Activated naive CD4-positive, alpha-beta T cell treated with anti-CD3 and anti-CD28 coated beads for 36 hours (primary cell): ENCODE measurements at regions not wholly inside any gene's neighbourhood (a gene's known extent, or its start where the extent isn't known, plus 50 kb on each side); places are given as distances from the start of the nearest gene placed in this dataset.
"Not testable (repeated sequence)": the region's sequence is repeated elsewhere in the genome, so short reads cannot be mapped to it uniquely, and the experiment has no call there.

Experiments
- CTCF ChIA-PET: fragments of 350-600 bp; sonication (Branson Sonifier 250); formaldehyde crosslinking; loops from one replicate; lab custom pipeline; 2021; ENCODE audit warnings: antibody characterized with exemption; lab: Charles Lee
- DNase-seq: peaks from one replicate; pipeline ENCODE4 v3.0.0-alpha.2; 2020
- H3K27ac Mint-ChIP-seq: one replicate; pipeline ENCODE4 v1.8.0; 2021; ENCODE audit warnings: mild to moderate bottlenecking, mixed read lengths
- H3K27me3 Mint-ChIP-seq: one replicate; pipeline ENCODE4 v1.8.0; 2021; ENCODE audit warnings: low read depth, mixed read lengths
- H3K36me3 Mint-ChIP-seq: one replicate; pipeline ENCODE4 v1.8.0; 2021; ENCODE audit warnings: low read depth, mixed read lengths
- H3K4me1 Mint-ChIP-seq: one replicate; pipeline ENCODE4 v1.8.0; 2021; ENCODE audit warnings: low read depth, mixed read lengths
- H3K4me3 Mint-ChIP-seq: one replicate; pipeline ENCODE4 v1.8.0; 2021; ENCODE audit warnings: mild to moderate bottlenecking, moderate library complexity, mixed read lengths
- H3K9me3 Mint-ChIP-seq: one replicate; pipeline ENCODE4 v1.8.0; 2021; ENCODE audit warnings: mixed read lengths
- intact Hi-C: fragments of 100-400 bp; cut with micrococcal nuclease; formaldehyde crosslinking; loops from one replicate; pipeline ENCODE4 v1.15.1; 2023

- DNase-seq = no peak
- intact Hi-C loops = no loop called here
- H3K27ac Mint-ChIP-seq = no peak overlapping the region
- no peak overlapping the region for H3K4me3 Mint-ChIP-seq
- no peaks in the 10 kb centered on the region for H3K36me3 Mint-ChIP-seq
- H3K9me3 Mint-ChIP-seq = peaks cover 5% of the 10 kb centered on the region
- CTCF ChIA-PET = no interaction called here
- H3K4me1 Mint-ChIP-seq = no peaks in the 10 kb centered on the region
- peaks cover 3% of the 10 kb centered on the region for H3K27me3 Mint-ChIP-seq
These were observed 247.1 kb downstream of the LRRC70 start for GRCh38 chr5:62825623-62826220.

- intact Hi-C loops = no loop called here
- H3K27ac Mint-ChIP-seq = no peak overlapping the region
These were observed 246.3 kb downstream of the LRRC70 start for GRCh38 chr5:62824936-62825335.

GRCh38 chr5:62817043-62817442 is 238.4 kb downstream of the LRRC70 start:
- CTCF ChIA-PET, H3K4me3 Mint-ChIP-seq, H3K27me3 Mint-ChIP-seq, intact Hi-C loops, H3K9me3 Mint-ChIP-seq, H3K4me1 Mint-ChIP-seq, H3K27ac Mint-ChIP-seq, H3K36me3 Mint-ChIP-seq, DNase-seq: not testable (repeated sequence)

More at GRCh38 chr5:62824936-62825335, 246.3 kb downstream of the LRRC70 start:
- Mint-ChIP-seq H3K4me3 (no peak overlapping the region), H3K9me3 (peaks cover 5% of the 10 kb centered on the region), H3K4me1 (no peaks in the 10 kb centered on the region), H3K27me3 (peaks cover 3% of the 10 kb centered on the region), H3K36me3 (no peaks in the 10 kb centered on the region)
- CTCF ChIA-PET = interaction anchor here (0.7 kb wide), 1 partner anchor 36 kb away, joined by 4 read pairs; no protein-coding TSS in a partner anchor
- DNase-seq = no peak

- intact Hi-C loops = no loop called here
- H3K4me3 Mint-ChIP-seq = no peak overlapping the region
- H3K4me1 Mint-ChIP-seq = no peaks in the 10 kb centered on the region
- no peaks in the 10 kb centered on the region for H3K36me3 Mint-ChIP-seq
- peaks cover 13% of the 10 kb centered on the region for H3K27me3 Mint-ChIP-seq
- peaks cover 2% of the 10 kb centered on the region for H3K9me3 Mint-ChIP-seq
- CTCF ChIA-PET = no interaction called here
- no peak for DNase-seq
- no peak overlapping the region for H3K27ac Mint-ChIP-seq
These were observed 236.4 kb downstream of the LRRC70 start for GRCh38 chr5:62814991-62815390.

GRCh38 chr5:62812621-62813255 is 234.1 kb downstream of the LRRC70 start:
- Mint-ChIP-seq H3K4me1 (no peaks in the 10 kb centered on the region), H3K9me3 (peaks cover 2% of the 10 kb centered on the region), H3K27ac (no peak overlapping the region), H3K27me3 (peaks cover 23% of the 10 kb centered on the region), H3K36me3 (no peaks in the 10 kb centered on the region), H3K4me3 (no peak overlapping the region)
- intact Hi-C loops = no loop called here
- CTCF ChIA-PET = no interaction called here
- no peak for DNase-seq

- H3K27ac Mint-ChIP-seq, CTCF ChIA-PET, H3K4me1 Mint-ChIP-seq, H3K9me3 Mint-ChIP-seq, DNase-seq, H3K36me3 Mint-ChIP-seq, intact Hi-C loops: not testable (repeated sequence)
- H3K4me3 Mint-ChIP-seq = peak overlapping the region; percentile 15
- H3K27me3 Mint-ChIP-seq = peaks cover 19% of the 10 kb centered on the region
These were observed 226.2 kb downstream of the LRRC70 start for GRCh38 chr5:62804819-62805218.

- H3K4me3 Mint-ChIP-seq = no peak overlapping the region
- H3K9me3 Mint-ChIP-seq = peaks cover 16% of the 10 kb centered on the region
- intact Hi-C loops = no loop called here
- CTCF ChIA-PET = interaction anchor here (0.6 kb wide), 1 partner anchor 8 kb away, joined by 3 read pairs; no protein-coding TSS in a partner anchor
- H3K36me3 Mint-ChIP-seq = peaks cover 2% of the 10 kb centered on the region
- H3K27me3 Mint-ChIP-seq = peaks cover 1% of the 10 kb centered on the region
- no peak overlapping the region for H3K27ac Mint-ChIP-seq
- DNase-seq = no peak
- no peaks in the 10 kb centered on the region for H3K4me1 Mint-ChIP-seq
These were observed 217.3 kb downstream of the LRRC70 start for GRCh38 chr5:62795926-62796325.

GRCh38 chr5:62794456-62794855 is 215.8 kb downstream of the LRRC70 start:
- Mint-ChIP-seq H3K36me3 (peaks cover 2% of the 10 kb centered on the region), H3K4me1 (no peaks in the 10 kb centered on the region), H3K4me3 (no peak overlapping the region), H3K9me3 (peaks cover 16% of the 10 kb centered on the region), H3K27me3 (peaks cover 5% of the 10 kb centered on the region), H3K27ac (no peak overlapping the region)
- intact Hi-C loops = no loop called here
- CTCF ChIA-PET = interaction anchor here (0.6 kb wide), 1 partner anchor 477 kb away, joined by 5 read pairs; no protein-coding TSS in a partner anchor
- DNase-seq = no peak

GRCh38 chr5:62791059-62791458 is 212.4 kb downstream of the LRRC70 start:
- intact Hi-C loops = no loop called here
- H3K4me3 Mint-ChIP-seq = no peak overlapping the region
- H3K36me3 Mint-ChIP-seq = no peaks in the 10 kb centered on the region
- CTCF ChIA-PET = no interaction called here
- H3K27me3 Mint-ChIP-seq = peaks cover 7% of the 10 kb centered on the region
- H3K4me1 Mint-ChIP-seq = no peaks in the 10 kb centered on the region
- H3K27ac Mint-ChIP-seq = no peak overlapping the region
- no peaks in the 10 kb centered on the region for H3K9me3 Mint-ChIP-seq
- no peak for DNase-seq

GRCh38 chr5:62790348-62790747 is 211.7 kb downstream of the LRRC70 start:
- Mint-ChIP-seq H3K27ac (no peak overlapping the region), H3K4me1 (no peaks in the 10 kb centered on the region), H3K4me3 (no peak overlapping the region), H3K36me3 (no peaks in the 10 kb centered on the region), H3K27me3 (peaks cover 11% of the 10 kb centered on the region), H3K9me3 (no peaks in the 10 kb centered on the region)
- DNase-seq = no peak
- CTCF ChIA-PET = no interaction called here
- intact Hi-C loops = no loop called here

- peaks cover 11% of the 10 kb centered on the region for H3K27me3 Mint-ChIP-seq
- CTCF ChIA-PET = no interaction called here
- no peaks in the 10 kb centered on the region for H3K36me3 Mint-ChIP-seq
- DNase-seq = no peak
- intact Hi-C loops = no loop called here
- no peaks in the 10 kb centered on the region for H3K4me1 Mint-ChIP-seq
- no peaks in the 10 kb centered on the region for H3K9me3 Mint-ChIP-seq
- H3K4me3 Mint-ChIP-seq = no peak overlapping the region
- no peak overlapping the region for H3K27ac Mint-ChIP-seq
These were observed 207.5 kb downstream of the LRRC70 start for GRCh38 chr5:62786099-62786498.

GRCh38 chr5:62785588-62785987 is 207.0 kb downstream of the LRRC70 start:
- Mint-ChIP-seq H3K27ac (no peak overlapping the region), H3K27me3 (peaks cover 6% of the 10 kb centered on the region), H3K4me1 (no peaks in the 10 kb centered on the region), H3K4me3 (no peak overlapping the region), H3K36me3 (no peaks in the 10 kb centered on the region), H3K9me3 (no peaks in the 10 kb centered on the region)
- CTCF ChIA-PET = no interaction called here
- intact Hi-C loops = no loop called here
- no peak for DNase-seq
